ENCODE measurements at regions not wholly inside any gene's neighbourhood (a gene's known extent, or its start where the extent isn't known, plus 50 kb on each side); places are given as distances from the start of the nearest gene placed in this dataset.

GRCh38 chr2:138364554-138365162 is 136.9 kb upstream of the SPOPL start:
- TF ChIP-seq CTCF (IDR thresholded peaks at IDR 0.05; ENCODE audit: low read length) (no peak), EZH2 (IDR thresholded peaks at IDR 0.05; ENCODE audit: borderline replicate concordance, low read length) (no peak)
